ENCODE measurements at regions not wholly inside any gene's neighbourhood (a gene's known extent, or its start where the extent isn't known, plus 50 kb on each side); places are given as distances from the start of the nearest gene placed in this dataset.
"Not testable (repeated sequence)": the region's sequence is repeated elsewhere in the genome, so short reads cannot be mapped to it uniquely, and the experiment has no call there.

DNA sequence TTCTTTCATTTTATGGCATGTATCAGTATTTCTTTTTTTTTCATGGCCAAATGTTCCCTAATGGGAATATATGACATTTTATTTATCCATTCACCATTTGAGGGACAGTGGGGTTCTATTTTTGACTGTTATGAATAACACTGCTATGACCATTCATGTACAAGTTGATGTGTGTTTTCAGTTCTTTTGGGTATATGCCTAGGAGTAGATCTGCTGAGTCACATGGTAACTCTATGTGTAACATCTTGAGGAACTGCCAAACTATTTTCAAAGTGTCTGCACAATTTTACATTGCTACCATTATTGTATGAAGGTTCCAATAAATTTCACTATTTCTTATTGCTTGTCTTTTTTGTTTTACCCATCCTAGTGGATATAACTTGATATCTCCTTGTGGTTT is 223.0 kb downstream of the TANC2 start:
- no peak for DNase-seq

DNA sequence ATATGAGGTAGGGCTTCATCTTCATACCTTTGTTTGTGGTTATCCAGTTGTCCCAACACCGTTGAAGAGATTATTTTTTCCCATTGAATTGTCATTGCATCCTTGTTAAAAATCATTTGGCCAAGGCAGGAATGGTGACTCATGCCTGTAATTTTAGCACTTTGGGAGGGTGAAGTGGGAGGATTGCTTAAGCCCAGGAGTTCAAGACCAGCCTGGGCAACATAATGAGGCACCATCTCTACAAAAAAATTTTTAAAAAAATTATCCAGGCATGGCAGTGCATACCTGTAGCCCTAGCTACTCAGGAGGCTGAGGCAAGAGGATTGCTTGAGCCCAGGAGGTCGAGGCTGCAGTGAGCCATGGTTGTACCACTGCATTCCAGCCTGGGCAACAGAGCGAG is 223.9 kb downstream of the TANC2 start:
- no peak for DNase-seq

DNA sequence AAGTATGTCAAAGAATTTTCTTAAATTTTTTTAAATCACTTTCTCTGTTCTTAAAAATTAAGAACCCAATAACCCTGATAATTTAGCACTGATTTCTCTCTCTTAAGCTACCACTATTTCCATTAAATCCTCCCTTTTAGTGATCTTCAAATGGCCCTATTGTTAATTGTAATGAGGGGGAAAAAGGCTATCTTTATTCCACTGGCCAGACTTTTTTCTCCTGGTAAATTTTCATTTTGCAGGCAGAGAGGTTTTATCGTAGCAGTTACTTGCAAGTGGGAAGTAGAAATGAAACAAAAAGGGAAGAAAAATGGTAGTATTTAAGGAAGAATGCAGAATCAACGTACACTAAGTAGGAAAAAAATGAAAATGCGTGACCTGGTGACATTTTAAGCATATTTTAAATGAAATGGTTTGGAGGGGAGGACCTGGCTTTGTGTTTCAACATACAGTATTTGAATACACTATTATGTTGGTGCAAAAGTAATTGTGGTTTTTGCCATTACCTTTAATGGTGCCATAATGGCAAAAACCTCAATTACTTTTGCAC is 224.9 kb downstream of the TANC2 start:
- no peak for DNase-seq

DNA sequence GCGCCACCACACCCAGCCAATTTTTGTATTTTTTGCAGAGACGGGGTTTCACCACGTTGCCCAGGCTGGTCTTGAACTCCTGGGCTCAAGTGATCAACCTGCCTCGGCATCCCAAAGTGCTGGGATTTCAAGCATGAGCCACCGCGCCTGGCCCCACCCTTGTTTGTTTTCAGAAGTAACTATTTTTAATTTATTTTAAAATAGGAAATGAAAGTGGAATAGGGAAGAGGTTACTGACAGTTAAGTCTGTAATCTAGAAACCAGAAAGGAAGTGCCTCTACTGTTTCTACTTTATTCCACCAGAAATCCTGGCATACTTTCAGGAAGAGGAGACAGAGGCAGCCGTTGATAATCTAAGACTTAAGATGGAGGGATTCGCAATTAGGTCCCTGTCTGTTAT is 225.6 kb downstream of the TANC2 start:
- peak; percentile 8 to 59 for DNase-seq

DNA sequence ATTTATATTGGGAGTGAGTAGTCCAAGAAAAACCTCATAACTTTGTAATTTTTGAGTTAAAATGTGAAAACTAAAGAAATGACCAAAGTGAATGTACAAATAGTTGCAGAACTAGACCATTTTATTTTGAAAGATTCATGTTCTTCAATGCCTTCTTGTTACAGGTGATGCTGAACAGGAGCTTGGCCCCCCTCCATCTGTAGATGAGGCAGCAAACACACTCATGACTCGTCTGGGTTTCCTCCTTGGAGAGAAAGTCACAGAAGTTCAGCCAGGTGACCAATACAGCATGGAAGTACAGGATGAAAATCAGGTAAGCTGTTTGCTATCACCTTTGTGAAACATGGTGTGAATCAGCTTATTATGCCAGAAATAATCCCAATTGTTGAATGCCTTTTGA is 227.8 kb downstream of the TANC2 start:
- no peak for DNase-seq

DNA sequence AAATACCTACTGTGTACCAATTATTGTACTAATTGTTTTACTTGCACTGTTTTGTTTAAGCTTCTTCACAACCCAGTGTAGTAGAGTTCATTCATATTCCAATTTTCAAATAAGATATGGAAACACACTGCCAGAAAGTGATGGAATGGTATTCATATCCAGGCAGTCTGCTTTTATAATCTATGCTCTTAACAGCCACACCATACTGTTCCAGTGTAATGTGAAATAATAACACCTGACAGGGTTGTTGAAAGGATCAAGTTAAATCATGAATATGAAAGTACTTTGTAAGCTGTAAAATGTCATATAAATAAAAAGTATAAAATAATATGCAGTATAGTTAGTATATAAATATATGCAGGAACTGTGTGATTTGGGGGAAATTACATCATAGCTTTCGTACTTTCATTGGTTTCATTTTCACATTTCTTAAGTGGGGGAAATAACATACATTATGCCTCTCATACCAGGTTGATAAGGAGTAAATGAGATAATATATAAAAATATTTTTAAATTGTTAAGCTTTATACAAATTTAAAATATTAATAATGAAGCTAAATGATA is 230.8 kb downstream of the TANC2 start:
- peak in 1 of 2 donors; percentile 21 for DNase-seq

DNA sequence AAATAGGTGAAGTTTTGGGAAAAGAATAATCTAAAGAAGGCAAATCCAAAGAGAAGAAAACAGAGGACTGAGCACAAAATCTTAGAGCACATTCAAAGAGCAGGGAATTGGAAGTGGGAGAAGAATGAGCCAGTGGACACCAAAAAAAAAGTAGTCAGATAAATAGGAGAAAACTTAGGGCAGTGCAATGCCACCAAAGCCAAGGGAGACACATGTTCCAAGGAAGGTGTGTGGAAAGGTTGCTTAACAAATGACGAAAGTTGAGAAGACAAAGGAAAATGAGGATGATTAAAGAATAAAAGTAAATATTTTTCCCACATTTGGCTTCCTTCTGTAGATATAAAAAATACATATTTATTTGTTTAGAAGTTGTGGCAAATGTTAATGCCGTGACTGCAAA is 237.6 kb downstream of the TANC2 start:
- no peak for DNase-seq

DNA sequence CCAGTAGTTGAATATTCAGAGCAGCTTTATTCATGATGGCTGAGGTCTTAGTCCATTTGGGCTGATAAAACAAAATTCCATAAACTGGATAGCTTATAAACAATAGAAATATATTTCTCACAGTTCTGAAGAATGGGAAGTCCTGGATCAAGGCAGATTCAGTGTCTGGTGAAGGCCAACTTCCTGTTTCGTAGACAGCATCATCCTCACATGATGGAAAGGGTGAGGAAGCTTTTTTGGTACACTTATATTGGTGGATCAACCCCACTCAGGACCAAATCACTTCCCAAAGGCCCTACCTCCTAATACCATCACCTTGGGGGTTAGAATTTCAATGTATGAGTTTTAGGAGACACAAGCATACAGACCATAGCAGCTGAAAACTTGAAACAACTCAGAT is 224.2 kb downstream of the CYB561 start:
- peak in 1 of 2 donors; percentile 21 for DNase-seq

DNA sequence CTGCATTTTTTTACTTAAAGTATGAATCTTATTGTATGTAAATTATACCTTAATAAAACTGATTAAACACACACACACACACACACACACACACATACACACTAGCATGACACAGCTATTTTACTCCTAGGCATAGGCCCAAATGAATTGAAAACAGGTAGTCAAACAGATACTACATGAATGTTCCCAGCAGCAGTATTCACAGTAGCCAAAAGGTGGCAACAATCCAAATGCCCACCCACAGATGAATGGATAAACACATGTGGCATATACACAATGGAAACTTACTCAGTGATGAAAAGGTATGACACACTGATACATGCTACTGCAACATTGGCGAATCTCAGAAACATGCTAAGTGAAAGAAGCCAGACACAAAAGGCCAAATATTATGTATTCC is 223.5 kb downstream of the CYB561 start:
- no peak for DNase-seq

DNA sequence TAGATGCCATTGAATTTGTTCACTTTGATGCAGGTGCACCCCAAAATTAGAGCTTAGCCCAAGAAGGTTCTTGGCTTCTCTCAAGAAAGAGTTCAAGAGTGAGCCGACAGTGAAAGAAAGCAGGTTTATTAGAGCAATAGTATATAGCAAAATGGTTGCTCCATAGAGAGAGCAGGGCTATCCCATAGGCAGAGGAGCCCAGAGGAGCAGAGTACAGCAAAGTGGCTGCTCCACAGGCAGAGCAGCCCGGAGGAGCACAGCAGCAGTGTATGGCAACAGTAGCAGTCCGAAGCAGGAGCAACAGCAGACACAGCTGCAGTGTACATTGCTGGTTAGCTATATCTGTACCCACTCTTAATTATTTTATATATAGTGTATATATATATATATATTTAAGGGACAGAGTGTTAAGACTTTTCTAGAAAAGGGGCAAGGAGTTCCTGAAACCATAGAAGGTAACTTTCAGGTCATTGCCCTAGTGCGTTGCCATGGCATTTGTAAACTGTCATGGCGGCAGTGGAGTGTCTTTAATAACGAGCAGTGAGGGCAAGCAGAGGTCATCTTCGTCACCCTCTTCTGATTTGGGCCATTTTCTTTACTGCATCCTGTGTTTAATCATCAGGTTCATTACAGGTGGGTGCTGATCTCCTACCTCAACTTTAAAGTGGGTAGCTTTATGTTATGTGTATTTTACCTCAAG is 222.7 kb downstream of the CYB561 start:
- DNase-seq = no peak

DNA sequence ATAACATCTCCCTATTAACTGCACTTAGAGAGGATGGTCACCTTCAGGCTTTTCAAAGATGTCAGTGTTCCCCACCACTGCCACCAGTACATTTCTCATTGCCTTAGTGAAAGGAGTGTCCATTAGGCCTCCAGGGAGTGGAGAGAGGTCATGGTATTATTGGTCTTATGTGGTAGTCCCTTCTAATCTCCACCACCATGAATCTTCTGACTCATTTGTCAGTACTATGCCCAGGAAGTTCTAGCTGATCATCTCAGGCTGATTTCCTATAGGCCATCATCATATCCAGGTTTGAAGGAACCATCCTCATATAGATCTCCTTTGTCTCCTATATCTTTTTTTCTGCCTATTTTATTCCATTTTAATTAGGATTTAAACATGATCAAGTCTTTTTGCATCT is 221.5 kb downstream of the CYB561 start:
- DNase-seq = no peak

DNA sequence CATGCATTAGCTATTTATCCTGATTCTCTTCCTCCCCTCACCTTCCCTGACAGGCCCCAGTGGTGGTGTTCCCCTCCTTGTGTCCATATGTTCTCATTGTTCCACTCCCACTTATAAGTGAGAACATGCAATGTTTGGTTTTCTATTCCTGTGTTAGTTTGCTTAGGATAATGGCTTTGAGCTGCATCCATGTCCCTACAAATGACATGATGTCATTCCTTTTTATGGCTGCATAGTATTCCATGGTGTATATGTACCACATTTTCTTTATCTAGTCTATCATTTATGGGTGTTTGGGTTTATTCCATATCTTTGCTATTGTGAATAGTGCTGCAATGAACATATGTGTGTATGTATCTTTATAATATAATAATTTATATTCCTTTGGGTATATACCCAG is 219.4 kb downstream of the CYB561 start:
- not testable (repeated sequence) for DNase-seq

DNA sequence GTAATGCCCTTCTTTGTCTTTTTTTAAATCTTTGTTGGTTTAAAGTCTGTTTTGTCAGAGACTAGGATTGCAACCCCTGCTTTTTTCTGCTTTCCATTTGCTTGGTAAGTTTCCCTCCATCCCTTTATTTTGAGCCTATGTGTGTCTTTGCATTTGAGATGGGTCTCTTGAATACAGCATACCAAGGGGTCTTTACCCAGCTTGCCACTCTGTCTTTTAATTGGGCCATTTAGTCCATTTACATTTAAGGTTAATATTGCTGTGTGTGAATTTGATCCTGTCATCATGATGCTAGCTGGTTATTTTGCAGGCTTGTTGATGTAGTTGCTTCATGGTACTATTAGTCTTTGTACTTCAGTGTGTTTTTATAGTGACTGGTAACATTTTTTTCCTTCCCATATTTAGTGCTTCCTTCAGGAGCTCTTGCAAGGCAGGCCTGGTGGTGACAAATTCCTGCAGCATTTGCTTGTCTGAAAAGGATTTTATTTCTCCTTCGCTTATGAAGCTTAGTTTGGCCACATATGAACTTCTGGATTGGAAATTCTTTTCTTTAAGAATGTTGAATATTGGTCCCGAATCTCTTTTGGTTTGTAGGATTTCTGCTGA is 215.0 kb downstream of the CYB561 start:
- not testable (repeated sequence) for DNase-seq

DNA sequence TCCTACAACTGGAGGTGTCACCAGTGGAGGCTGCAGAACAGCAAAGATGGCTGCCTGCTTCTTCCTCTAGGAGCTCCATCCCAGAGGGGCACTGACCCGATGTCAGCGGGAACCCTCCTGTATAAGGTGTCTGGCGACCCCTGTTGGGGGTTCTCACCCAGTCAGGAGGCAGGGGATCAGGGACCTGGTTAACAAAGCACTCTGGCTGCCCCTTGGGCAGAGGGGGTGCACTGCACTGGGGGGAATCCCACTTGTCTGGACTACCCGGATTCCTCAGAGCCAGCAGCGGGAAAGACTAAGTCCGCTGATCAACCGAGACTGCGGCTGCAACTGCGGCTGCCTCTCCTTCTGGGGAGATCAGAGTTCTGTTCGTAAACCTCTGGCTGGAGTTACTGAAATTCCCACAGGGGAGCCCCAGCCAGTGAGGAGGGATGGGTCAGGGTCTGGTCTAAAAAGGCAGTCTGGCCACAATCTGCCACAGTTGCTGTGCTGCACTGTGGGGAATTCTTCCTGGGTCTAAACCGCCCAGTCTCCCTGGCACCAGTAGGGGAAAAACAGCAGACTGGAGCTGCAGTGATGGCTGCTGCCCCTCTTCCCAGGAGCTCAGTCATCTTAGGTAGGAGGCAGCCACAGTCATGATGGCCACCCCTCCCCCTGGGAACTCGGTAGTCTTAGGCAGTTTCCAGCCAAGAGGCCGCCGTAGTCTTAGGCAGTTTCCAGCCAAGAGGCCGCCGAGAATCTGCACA is 213.4 kb downstream of the CYB561 start:
- no peak for DNase-seq

DNA sequence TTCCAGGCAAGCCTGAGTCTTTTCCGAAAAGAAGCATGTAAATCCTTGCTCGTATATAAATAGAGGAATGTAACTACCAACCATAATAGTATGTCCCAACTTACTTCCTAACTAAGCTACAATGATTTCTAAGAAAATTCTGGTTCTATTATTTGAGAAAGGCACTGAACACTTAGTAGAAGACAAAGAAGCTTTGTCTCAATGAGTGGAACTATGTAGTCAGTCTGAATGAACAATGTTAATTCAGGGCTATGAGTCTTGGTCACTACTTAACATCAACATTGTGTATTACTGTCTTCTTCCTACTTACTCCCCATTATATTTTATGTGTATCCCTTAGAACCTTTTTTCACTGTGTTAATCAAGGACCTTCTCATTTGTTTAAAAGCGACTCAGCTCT is 206.0 kb downstream of the CYB561 start:
- DNase-seq = no peak

DNA sequence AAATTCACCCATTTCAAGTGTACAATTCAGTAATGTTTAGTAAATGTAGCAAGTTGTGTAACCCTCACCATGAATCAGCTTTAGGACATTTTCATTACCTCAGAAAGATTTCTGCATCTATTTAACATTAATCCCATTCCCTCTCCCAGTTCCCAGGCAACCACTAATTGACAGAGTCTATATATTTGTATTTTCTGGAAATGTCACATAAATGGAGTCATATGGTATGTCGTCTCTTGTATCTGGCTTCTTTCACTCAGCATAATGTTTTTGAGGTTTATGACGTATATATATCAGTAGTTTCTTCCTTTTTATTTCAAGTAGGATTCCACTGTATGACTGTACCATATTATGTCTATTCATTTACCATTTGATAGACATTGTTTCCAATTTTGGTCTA is 199.8 kb downstream of the CYB561 start:
- no peak for DNase-seq

DNA sequence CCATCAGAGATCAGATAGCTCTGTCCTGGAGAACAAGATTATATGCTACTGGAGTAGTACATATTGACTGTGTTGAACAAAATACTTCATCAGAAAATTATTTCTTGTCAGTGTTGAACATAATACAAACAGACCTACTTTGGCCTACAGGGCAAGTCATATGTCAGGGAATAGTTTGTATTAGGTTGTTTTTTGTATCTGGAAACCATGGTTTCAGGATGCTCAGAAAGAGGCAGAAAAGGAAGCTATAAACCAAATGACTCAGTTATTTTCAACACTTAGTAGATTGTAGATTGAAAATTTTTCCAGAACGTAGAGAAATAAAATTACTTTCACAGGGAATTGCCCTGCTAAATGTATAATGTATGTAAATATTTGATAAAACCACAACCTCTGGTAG is 198.4 kb downstream of the CYB561 start:
- no peak for DNase-seq

DNA sequence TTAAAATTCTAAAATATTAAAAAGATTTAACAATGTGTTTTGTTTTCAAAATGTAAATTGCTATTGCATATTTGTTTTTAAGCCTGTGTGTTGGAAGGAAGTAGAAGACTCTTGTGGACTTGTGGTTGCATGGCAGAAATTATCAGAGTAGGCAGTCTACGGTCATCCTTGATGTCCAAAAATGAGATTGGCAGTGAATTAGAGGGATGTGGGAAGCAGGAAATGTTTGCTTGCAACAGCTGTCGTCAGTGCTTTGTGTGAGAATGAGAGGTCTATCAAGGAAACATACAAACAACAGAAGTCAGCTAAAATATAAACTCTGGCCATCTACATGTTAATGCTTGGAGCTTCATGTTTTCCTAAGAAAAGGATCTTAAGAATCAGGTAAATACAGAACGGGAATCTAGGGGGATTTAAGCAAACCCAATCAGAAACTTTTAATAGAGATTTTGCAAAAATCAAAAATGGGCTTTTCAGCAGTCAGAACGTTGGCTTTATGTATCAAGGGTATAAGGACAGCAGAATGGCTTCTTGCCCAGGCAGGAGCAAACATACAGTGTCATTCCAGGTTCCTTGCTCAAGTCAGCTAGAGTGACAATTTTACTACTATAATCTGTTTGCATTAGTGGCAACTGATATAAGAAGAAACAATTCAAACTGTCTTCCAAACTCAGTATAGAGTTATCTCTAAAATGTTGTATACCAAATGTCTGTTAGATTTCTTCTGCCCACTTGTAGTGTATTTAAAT is 196.7 kb downstream of the CYB561 start:
- no peak for DNase-seq

DNA sequence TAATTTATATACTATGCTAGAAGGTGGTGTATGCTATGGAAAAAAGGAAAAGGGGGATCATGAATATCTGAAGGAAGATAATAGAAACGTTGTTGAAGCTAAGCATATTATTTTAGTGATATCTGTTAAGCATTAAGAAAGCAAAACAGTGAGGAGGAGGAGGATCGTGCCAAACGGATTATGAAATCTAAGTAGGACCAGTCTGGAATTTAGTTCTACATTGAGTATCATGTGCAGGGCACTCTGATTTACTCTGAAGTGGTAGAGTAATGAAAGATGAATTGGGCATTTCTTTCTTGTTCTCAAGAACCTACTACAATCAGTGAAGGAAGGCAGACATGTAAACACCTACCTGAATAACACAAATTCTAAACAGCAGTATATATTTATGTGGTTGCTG is 195.3 kb downstream of the CYB561 start:
- DNase-seq = no peak

DNA sequence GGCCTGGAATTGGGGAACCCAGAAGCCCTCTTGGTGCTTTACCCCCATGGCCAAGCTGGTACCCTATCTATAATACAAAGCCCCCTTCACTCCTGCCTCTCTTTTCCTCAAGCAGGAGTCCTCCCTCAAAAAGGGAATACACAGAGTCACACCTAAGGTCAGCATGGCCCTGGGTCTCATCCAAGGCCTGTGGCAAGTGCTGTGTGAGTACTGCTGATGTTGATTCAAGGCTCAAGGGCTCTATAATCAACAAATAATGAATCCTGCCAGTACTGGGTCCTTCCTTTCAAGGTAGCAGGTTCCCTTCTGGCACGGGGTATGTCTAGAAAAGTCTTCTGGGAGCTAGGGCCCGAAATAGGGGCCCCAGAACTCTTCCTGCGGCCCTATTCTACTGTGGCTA is 187.3 kb downstream of the CYB561 start:
- no peak for DNase-seq

DNA sequence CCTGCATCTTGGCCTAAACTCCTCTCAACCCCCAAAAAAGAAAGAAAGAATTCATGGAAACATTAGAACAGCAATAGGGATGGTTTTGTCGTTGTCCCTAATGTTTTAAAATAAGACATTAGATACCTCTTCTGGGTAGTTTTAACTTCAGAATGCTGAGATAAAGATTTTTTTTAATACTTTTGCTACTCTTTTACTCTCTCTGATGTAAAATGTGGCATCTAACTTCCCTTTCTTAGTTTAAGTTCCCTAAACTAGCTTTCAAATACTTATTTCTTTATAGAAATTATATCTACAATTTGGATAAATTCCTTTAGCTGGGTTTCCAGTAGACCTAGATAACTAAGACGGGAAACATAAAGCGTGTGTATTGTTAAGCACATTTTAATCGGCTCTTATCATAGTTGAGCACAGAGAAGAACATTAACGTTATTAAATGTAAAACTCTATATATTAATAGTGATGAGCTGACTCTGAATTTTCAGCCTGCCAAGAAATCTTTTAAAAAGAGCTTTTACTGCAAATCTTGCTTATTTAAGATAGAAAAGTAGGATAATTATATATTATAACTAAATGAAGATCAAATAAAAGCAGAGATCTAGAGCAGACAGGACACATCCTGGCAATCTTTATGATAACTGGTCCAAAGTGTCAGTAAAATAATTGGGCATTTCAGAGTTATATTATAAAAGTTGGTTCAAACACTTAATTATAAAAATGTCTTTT is 183.2 kb downstream of the CYB561 start:
- DNase-seq = no peak

DNA sequence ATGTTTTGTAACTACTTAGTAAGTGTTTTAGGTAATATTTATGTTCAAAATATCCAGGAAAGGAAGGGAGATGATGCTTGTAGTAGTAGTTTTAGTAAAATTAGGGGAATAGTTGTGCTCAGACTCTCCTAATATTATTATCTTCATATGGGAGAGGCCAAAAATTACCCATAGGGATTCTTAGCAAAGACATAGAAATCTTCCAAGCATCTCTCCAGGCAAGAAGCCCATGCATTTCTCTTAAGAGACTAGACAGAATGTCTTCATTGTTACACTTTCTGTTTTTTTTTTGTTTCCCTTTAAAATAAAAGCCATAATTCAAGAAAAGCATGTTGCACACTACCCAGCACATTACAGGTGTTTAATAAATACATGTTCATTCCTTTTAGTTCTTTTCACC is 180.6 kb downstream of the CYB561 start:
- no peak for DNase-seq

All from CD4-positive, alpha-beta T cell treated with Interleukin-4 for 1 hour (primary cell).